ENCODE measurements at regions not wholly inside any gene's neighbourhood (a gene's known extent, or its start where the extent isn't known, plus 50 kb on each side); places are given as distances from the start of the nearest gene placed in this dataset.

- no peak overlapping the region for H2BK20ac ChIP-seq (ENCODE audit: low read length)
- no peak overlapping the region for H2BK120ac ChIP-seq (replicated peaks; ENCODE audit: low read depth, low read length)
- no peaks in the 10 kb centered on the region for H4K20me1 ChIP-seq (replicated peaks in 1 of 2; ENCODE audit: control insufficient read depth in 1 of 2, insufficient read depth in 2 of 2, low read length in 2 of 2)
- H3K79me2 ChIP-seq (ENCODE audit: control insufficient read depth in 1 of 2, insufficient read depth in 2 of 2, low read length in 2 of 2) = no peaks in the 10 kb centered on the region
- 94% methylated on average over 1 of the region's 1 CpG; no CpG with 5 or more reads in 1 of the 2 experiments for WGBS, 2 experiments (ENCODE audit: extremely low coverage in 1 of 2, insufficient coverage in 1 of 2, insufficient read length in 1 of 2, insufficient replicate concordance in 2 of 2, low coverage in 1 of 2, low lambda C conversion rate in 2 of 2, missing lambda C conversion rate in 1 of 2)
- no peaks in the 10 kb centered on the region for H3K79me1 ChIP-seq (ENCODE audit: low read depth, low read length)
- no peak overlapping the region for H3K23ac ChIP-seq (ENCODE audit: insufficient read length)
- no peaks in the 10 kb centered on the region for H3K36me3 ChIP-seq (ENCODE audit: control insufficient read depth in 2 of 4, insufficient read depth in 4 of 4, low read length in 3 of 4)
- CTCF ChIA-PET (ENCODE audit: partially characterized antibody) = interaction anchor here (2.9 kb wide), 1 partner anchor 14 kb away, joined by 13 read pairs; no protein-coding TSS in a partner anchor
- POLR2A ChIA-PET (ENCODE audit: partially characterized antibody) = no interaction called here
- no peak overlapping the region for H3K27ac ChIP-seq (ENCODE audit: low read depth, low read length)
- no peaks in the 10 kb centered on the region for H3K4me1 ChIP-seq (replicated peaks in 1 of 4; ENCODE audit: control insufficient read depth in 3 of 4, insufficient read depth in 4 of 4, low read length in 3 of 4)
- H2BK15ac ChIP-seq (ENCODE audit: low read length) = no peak overlapping the region
- H3K14ac ChIP-seq (ENCODE audit: insufficient read length) = no peak overlapping the region
- H3K4ac ChIP-seq (replicated peaks; ENCODE audit: insufficient read length, low read depth, low read length) = no peak overlapping the region
- no peak overlapping the region for H2AK5ac ChIP-seq (ENCODE audit: low read depth, low read length)
- FAIRE-seq = no peak
- H4K5ac ChIP-seq (ENCODE audit: insufficient read length, low read depth, low read length) = no peak overlapping the region
- H3K4me3 ChIP-seq (ENCODE audit: extremely low read depth in 1 of 4, insufficient read depth in 2 of 4, low read depth in 3 of 4, low read length in 4 of 4) = no peak overlapping the region
- no peak overlapping the region for H4K91ac ChIP-seq (replicated peaks; ENCODE audit: insufficient read length, low read length)
- no peak overlapping the region for H3K9ac ChIP-seq (replicated peaks in 1 of 4; ENCODE audit: extremely low read depth in 1 of 4, low read depth in 3 of 4, low read length in 3 of 4)
- TF ChIP-seq BCL11A (IDR thresholded peaks at IDR 0.05; ENCODE audit: low read depth in 2 of 2, low read length in 2 of 2) = no peak
- no peak for TF ChIP-seq TBP (IDR thresholded peaks at IDR 0.05; ENCODE audit: low read depth, low read length)
- no peak for TF ChIP-seq ATF2 (IDR thresholded peaks at IDR 0.05; ENCODE audit: low read length)
- no peaks in the 10 kb centered on the region for H3K9me3 ChIP-seq (ENCODE audit: insufficient read depth in 2 of 2, low read depth in 1 of 2, low read length in 1 of 2)
- no peak overlapping the region for H3K18ac ChIP-seq (ENCODE audit: extremely low read depth, low read length)
- no peak for DNase-seq (ENCODE audit: low read depth in 1 of 2, low spot score in 2 of 2)
- H2BK12ac ChIP-seq (ENCODE audit: low read depth, low read length) = no peak overlapping the region
- H4K8ac ChIP-seq (ENCODE audit: extremely low read depth, insufficient read depth, low read length) = no peak overlapping the region
- no peaks in the 10 kb centered on the region for H3K27me3 ChIP-seq (replicated peaks in 1 of 4; ENCODE audit: control insufficient read depth in 3 of 4, extremely low read depth in 1 of 4, insufficient read depth in 3 of 4, low read length in 3 of 4)
- no peak overlapping the region for H2AFZ ChIP-seq (ENCODE audit: low read length)
- H3K4me2 ChIP-seq (ENCODE audit: insufficient read depth in 1 of 2, low read depth in 2 of 2, low read length in 2 of 2) = no peak overlapping the region
- no peak overlapping the region for H3K56ac ChIP-seq (replicated peaks; ENCODE audit: insufficient read length, low read depth, low read length)
- H3K23me2 ChIP-seq (ENCODE audit: low read depth, low read length) = no peaks in the 10 kb centered on the region
- H2BK5ac ChIP-seq (ENCODE audit: low read depth, low read length) = no peak overlapping the region
Observed at GRCh38 chr10:25687521-25687920, 246.5 kb upstream of the MYO3A start.
